Smooth muscle cell of the brain vasculature (primary cell): ENCODE measurements at regions not wholly inside any gene's neighbourhood (a gene's known extent, or its start where the extent isn't known, plus 50 kb on each side); places are given as distances from the start of the nearest gene placed in this dataset.
"Not testable (repeated sequence)": the region's sequence is repeated elsewhere in the genome, so short reads cannot be mapped to it uniquely, and the experiment has no call there.

Source experiments
- DNase-seq: peaks from one replicate; pipeline ENCODE4 v3.0.0-alpha.2; 2012; ENCODE audit warnings: low read depth, low spot score

DNA sequence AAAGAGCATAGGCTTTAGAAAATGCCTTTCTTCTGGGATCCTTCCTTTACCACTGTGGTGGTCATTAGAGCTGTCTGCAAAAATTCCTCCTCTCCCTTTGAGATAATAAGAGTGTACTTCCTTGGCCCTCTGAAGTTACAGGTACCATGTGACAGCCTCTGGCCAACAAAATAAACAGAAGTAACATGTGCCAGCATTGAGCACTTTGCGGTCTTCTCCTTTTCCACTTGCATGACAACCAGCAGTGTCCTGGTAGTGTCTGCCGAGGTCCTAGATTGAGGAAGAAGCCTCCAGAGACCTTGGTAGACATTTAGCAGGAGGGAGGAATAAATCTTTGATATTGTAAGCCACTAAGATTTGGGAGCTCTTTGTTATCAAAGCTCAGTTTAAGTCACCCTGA, 87.5 kb upstream of the ARID1B start:
- DNase-seq, result no peak

DNA sequence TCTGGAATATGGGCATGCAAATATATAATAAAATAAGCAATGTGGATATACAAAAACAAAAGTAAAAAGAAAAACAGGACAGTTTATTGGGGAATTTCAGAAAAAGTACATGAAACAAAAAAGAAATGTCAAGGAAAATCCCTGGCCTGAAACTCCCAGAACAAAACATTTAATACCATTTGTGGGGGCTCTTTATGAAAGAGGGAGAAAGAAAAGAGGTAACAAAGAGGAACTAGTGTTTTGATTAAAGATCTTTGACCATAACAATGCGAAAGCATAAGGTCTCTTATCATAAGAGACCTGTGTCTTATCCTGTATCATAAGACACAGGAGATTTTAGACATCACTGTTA, 88.6 kb upstream of the ARID1B start:
- no peak for DNase-seq

GRCh38 chr6:156687789-156688619, 89.2 kb upstream of the ARID1B start:
- no peak for DNase-seq

DNA sequence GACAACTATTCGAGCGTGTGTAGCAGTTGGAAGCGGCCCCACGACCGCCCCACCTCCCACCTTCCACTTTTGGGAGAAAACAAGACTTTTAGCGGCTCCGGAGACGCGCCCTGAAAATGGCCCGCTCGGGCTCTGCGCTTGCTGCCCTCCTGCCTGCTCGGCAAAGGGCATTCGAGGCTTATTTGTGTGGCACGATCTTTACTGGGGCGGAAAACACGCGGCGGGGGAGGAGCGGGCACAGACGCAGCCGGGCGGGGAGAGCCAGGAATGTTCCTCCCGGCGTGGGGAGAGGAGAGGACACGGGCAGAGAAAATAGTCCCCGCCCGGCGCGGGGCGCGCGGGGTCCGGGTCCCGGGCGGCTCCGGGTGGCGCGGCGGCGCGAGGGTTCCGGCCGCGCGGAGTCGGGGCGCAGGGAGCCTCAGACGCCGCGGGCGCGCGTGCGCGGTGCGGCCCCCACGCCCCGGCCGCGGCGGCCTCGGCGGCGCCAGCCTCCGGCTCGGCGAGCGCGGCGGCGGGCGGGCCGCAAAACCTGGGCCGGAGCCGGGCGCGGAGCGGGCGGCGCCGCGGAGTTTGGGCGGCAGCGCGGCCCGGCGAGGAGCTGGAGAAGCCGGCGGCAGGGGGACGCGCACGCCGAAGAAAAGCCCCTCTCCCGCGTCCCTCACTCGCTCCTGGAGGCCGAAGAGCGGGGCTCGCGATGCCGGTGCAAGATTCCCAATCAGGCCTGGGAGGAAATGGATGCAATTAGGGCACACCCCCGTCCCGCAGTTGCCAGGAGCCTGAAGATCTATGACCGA, 90.0 kb upstream of the ARID1B start:
- peak; percentile 72 for DNase-seq

DNA sequence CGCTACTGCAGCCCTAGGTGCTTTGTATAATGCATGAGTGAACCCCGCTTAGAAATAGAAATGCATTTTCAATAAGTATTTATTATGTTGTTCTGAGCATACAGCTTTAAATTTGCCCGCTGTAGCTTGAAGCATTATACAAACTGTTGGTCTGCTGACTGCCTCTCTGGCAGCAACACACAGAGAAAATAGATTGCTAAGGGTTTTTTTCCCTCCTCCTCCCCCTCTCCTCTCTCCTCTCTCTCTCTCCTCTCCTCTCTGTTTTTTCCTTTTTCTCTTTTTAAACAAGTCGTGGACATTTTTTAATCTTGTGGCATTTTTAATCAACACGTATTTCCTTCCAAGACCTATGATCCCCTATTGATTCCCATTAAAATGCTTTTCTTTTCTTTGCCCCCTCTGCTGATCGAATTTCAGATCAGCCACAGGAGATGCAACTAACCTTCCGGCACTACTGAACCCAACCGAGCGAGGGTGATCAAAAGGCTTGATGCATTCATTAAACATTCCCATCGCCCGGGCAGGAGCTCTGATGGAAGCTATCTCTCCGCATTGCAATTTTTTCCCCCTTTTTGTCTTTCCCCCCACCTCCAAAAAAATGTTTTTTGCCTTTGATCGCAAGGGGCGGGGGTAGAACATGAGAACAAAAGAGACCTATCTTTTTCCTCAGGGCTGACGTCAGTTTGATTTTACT, 90.7 kb upstream of the ARID1B start:
- peak; percentile 44 for DNase-seq

DNA sequence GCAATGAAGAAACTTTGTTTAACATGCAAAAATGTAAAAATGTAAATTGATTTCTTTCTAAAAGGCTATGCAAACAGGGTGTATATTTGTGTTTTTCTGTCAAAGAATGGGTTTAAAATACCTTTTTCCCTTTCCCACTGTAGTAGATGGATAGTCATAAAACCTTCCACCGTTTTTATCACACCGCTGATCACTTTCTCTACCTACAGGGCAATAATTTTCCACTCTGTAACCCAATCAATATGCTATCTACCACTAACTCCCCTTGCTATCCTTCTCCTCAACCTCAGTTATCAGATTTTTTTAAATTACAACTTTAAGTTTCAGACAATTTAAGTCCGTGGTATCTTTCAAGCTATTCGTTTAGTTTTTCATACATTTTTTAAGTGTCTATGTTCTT, 91.4 kb upstream of the ARID1B start:
- DNase-seq, result no peak

- DNase-seq, result no peak
These were observed 93.4 kb upstream of the ARID1B start for GRCh38 chr6:156683821-156684220.

GRCh38 chr6:156676721-156677120, 100.5 kb upstream of the ARID1B start:
- DNase-seq, result no peak

DNA sequence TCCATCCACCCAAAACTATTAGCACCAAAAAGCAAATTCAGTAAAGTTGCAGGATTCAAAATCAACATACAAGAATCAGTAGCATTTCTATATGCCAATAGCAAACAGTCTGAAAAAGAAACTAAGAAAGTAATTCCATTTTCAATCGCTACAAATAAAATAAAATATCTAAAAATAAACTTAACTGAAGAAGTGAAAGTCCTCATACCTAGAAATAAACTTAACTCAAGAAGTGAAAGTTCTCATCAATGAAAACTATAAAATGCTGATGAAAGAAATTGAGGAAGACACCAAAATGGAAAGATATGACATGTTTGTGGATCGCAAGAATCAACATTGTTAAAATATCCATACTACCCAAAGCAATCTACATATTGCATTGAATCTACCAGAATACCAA, 103.0 kb upstream of the ARID1B start:
- no peak for DNase-seq

- DNase-seq, result not testable (repeated sequence)
These were observed 107.1 kb upstream of the ARID1B start for GRCh38 chr6:156670097-156670496.

DNA sequence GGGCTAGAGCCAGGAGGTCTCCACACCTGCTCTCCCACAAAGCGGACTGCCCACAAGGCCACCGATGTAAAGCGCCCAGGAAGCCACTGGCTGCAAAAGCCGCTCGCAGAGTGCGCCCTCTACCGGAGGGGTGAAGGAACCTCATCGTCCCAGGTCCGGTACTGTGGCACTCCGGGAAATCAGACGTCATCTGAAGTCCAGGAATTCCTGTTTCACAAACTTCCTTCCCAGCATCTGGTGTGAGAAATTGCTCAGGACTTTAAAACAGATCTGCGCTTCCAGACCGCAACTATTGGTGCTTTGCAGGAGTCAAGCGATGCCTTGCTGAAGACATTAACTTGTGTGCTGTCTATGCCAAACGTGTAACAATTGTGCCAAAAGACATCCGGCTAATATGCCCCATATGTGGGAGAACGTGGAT, 115.1 kb upstream of the ARID1B start:
- DNase-seq, result peak; percentile 45

- DNase-seq, result no peak
These were observed 116.8 kb upstream of the ARID1B start for GRCh38 chr6:156660389-156660788.

GRCh38 chr6:156659822-156660198, 117.4 kb upstream of the ARID1B start:
- DNase-seq, result no peak

GRCh38 chr6:156658966-156659821, 118.0 kb upstream of the ARID1B start:
- DNase-seq, result no peak

- DNase-seq, result no peak
These were observed 118.8 kb upstream of the ARID1B start for GRCh38 chr6:156658186-156658965.

DNA sequence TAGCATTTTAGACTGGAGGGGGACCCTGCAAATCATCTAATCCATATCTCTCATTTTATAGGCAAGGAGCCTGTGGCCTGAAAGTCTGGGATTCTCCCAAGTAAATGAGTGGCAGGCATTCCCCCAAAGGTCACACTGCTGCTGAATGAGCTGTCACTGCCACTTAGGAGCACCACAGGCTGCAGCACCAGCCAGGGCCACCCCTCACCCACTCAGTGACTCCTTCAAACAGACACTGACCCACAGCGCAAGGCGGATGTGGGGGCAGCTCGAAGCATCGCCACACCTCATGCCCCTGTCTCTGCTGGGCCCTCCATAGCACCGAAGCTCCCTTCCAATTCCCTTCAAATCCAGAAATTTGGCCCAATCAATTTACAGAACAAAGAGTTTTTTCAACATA, 119.9 kb upstream of the ARID1B start:
- no peak for DNase-seq

DNA sequence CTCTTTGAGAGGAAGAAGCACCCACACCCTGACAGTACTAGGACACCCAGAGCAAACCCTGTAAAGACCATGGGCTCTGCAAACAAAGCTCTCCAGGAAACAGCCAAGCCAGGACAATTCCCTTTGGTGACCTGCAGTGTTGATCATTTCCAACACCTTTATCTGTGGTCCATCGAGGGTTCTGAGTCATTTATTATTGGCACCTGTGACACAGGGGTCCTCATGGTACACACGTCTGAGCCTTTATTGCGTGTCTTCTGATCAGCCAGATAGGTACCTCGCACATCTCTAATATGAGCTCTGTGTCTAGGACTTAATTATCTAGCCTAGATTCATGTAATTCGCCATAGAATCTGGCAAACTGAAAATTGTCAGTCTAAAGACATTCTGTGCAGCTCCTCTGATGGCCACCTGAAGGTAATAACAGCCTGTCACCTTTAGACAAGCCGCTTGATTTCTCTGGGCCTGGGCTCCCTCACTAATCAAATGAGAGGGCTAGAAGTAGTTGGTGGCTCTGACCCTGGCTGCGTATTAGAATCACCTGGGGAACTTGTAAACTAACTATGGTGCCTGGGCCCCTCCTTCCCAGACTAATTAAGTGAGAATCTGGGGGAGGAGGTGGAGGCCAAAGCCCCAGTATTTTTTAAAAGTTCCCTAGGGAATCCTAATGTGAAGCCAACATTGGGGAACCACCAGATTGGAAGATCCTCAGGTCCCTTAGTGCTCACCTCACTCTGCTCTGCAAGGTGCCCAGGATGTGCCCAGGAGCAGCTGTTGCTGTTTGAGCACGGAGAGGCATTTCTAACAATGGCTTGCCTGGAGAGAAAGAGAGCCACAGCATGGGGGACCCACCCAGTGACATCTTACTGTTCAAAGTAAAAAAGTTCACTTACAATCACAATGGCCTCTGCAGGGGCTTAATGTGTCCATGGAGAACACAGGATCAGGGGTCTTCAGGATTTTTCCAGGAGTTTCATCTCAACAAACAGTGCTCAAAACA, 122.0 kb upstream of the ARID1B start:
- no peak for DNase-seq

DNA sequence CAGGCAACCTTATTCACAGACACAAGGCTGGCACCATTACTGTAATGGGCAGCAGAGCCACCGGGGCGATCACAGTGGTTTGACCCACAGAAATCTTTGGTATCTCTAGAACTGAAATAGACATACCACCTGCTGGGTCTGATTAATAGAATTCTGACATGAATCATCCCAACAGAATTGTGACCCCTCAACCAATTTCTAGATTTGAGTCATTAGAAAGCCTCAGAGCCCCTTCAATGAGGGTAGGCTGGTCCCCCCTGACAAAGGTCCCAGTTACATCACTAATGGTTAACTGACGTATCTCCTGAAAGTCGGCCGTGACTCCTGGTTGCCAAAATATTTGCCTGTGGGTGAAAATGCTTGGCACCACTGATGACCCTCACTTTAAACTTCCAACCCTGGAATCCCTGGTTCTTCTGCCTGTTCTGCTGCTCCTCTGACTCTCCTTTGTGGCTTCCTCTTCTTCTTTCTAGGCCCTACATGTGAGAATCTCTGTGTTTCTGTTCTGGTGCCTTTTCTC, 124.9 kb upstream of the ARID1B start:
- no peak for DNase-seq

GRCh38 chr6:156651486-156651885, 125.7 kb upstream of the ARID1B start:
- no peak for DNase-seq
